Activated CD4-positive, alpha-beta T cell treated with anti-CD3 and anti-CD28 coated beads, Interleukin-2, amount 50 U/mL, for 4 hours (primary cell): ENCODE measurements at regions not wholly inside any gene's neighbourhood (a gene's known extent, or its start where the extent isn't known, plus 50 kb on each side); places are given as distances from the start of the nearest gene placed in this dataset.

Experiments
- DNase-seq, 2 experiments: peaks; one replicate each; pipeline ENCODE4 v3.0.0-alpha.2; 2020

DNA sequence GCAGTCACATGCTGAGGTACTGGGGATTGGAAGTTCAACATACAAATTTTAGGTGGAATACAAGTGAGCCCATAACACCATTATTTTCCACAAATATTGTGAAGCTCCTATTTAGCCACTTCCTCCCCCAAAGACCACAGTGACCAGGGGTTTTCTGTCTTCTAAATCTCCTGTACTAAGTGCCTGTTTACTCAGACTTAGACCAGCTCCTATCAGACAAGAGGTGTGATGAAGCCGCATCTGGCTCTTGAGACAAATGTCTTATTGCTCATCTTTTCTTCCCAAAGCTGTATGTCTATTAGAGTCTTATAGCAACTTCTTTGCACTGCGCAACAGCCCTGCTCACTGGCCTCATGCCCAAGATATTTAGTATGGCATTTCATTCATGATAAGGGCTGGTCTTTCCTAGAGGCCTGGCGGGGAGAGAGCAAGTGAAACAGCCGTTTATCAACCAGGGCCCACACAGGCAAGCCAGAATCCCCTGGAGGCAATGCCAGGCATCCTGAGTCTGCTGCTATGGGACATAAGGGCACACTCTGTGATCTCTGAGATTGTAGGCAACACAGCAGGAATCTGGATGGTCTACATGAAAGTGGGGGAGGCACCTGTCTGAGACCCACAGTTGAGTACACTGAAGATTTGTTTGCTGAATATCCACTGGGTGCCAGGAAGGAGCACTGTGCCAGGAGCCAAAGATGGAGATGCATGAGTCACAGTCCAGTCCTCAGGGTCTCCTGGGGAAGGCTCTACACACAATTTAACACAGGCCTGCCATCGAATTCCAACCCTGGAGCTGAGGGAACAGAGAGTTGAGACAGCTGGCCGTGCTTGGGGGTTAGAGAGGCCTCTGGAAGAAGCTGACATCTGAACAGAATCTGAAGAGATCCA, 78.5 kb upstream of the NCAM1 start:
- DNase-seq, result no peak

- DNase-seq, result no peak
Observed at GRCh38 chr11:112884012-112884767, 77.0 kb upstream of the NCAM1 start.

DNA sequence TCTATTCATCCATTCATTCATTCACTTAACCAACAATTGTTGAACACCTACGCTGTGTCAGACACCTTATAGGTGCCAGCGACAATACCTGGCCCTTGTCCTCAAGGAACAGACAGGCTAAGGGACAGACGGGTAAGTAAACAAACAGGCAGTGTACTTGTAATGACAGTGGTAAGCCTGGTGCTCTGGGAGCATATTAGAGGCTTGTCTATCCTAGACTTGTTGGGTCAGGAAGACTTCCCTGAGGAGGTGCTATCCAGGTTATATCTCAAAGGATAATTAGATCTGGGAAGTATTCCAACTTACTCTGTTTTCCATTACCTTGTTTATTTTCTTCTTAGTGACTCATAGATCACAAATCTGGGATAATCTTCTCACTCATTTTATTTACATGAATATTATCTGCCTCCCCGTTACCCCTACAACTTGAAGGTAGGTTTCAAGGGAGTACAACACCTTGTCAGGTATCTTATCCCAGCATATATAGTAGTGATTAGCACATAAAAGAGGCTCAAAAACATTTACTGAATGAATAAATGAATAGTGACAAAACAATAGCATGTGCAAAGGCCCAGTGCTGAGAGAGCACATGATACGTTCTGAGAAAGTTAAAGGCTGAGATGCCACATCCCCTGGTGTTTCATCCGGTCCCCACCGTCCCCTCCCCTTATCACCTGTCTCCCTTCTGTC, 75.3 kb upstream of the NCAM1 start:
- DNase-seq, result no peak

- no peak for DNase-seq
Observed at GRCh38 chr11:112886434-112887370, 74.5 kb upstream of the NCAM1 start.

- DNase-seq, result no peak
Observed at GRCh38 chr11:112889446-112889845, 71.8 kb upstream of the NCAM1 start.

- DNase-seq, result no peak
Observed at GRCh38 chr11:112899235-112900006, 61.8 kb upstream of the NCAM1 start.

DNA sequence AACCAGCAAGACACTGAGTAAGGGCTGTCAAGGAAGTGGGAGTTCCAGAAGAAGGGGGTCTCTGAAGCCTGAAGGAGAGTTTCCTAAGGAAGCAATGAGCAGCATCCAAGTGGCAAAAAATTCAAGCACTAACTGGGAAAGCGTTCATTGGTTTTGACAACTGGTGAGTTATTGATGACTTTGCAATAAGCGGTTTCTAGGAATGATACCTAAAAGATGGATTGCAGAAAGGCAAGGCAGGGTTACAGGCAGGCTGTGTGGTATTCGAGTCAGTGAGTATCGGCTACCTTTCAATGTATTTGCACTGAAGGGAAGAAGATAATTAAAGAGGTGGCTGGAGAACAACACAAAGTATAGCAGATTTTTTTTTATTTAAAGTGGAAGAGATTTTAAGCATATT, 59.3 kb upstream of the NCAM1 start:
- no peak for DNase-seq

DNA sequence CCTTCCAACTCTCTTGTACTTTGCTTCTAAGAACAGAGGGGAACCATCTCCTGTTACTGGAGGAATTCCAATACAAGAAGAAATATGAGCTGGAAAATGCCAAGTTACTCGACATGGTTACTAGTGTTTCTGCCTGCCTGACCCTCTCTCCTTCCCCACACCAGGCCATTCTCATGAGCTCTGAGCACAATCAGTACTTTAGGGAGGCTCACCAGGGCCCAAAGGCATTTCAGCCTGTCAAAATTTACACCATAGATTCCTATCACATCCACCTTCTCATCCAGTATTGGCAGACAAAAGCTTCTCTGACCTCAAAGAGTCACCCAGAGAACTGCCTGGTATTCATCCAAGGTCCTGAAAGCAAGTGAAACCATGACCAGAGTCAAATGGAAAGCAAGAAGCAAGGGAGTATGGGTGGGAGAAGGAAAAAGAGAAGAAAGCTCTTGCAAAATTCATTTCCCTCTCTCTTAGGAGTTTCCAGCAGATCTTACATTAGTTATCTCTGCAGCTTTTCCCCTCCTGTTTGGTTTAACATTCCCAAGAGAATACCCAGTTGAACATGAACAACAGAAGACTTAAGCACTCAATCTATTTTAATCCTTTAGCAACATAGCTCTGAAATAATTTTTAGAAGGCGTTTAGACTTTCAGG, 58.7 kb upstream of the NCAM1 start:
- DNase-seq, result no peak

DNA sequence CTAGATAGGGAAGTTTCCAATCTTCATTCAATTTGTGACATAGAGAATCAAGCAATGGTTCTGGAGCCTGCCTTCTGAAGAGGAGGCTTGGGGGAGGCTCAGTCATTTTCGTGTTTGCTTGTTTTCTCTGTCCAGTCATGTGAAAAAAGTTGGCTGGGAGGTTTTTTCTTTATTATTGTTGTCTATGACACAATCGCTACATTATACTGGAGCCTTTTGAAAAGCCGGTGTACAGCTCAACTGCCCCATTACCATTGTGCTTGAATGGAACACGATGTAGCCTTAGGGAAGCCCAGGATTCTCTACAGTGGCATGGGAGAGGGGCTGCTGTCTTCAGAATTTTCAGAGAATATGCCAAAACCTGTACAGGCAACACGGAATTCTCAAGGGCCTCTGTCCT, 57.9 kb upstream of the NCAM1 start:
- DNase-seq, result no peak

DNA sequence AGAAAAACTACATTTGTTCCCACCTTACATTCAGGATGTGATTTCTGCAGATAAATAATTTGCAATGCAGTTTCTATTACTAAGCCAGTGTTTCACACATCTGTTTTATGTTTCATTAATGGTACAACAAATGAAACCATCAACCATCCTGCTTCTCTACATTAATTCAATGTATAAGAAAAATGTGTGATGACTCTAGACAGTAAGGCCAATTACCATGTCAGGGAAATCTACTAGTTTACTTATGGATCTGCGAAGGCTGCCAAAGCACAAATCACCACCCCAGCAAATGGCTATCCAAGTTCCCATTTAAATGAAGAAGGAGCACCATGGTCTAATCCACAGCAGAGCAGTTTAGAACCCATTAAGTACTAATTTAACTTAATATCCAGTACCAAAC, 50.1 kb upstream of the NCAM1 start:
- no peak for DNase-seq
